ENCODE measurements at regions not wholly inside any gene's neighbourhood (a gene's known extent, or its start where the extent isn't known, plus 50 kb on each side); places are given as distances from the start of the nearest gene placed in this dataset.
"Not testable (repeated sequence)": the region's sequence is repeated elsewhere in the genome, so short reads cannot be mapped to it uniquely, and the experiment has no call there.

GRCh38 chr6:80793411-80793810, 686.9 kb downstream of the BCKDHB start:
- Histone ChIP-seq H3K27me3 (ENCODE audit: insufficient read depth, low read length) (no peaks in the 10 kb centered on the region), H3K36me3 (ENCODE audit: insufficient read depth, low read length) (no peaks in the 10 kb centered on the region), H3K27ac (ENCODE audit: low read depth, low read length, poor library complexity, severe bottlenecking) (no peak overlapping the region), H3K9ac (ENCODE audit: low read length) (no peak overlapping the region), H4K20me1 (ENCODE audit: insufficient read depth, low read length) (no peaks in the 10 kb centered on the region), H3K9me3 (ENCODE audit: low read length) (no peaks in the 10 kb centered on the region), H3K4me2 (ENCODE audit: low read length) (no peak overlapping the region), H3F3A (ENCODE audit: insufficient read depth, low read length) (no peaks in the 10 kb centered on the region), H3K79me2 (ENCODE audit: insufficient read depth, low read length) (no peaks in the 10 kb centered on the region), H2AFZ (ENCODE audit: low read length) (no peak overlapping the region), H3K4me3 (ENCODE audit: low read depth, low read length, poor library complexity, severe bottlenecking) (no peak overlapping the region), H3K4me1 (ENCODE audit: insufficient read depth, low read length, severe bottlenecking) (no peaks in the 10 kb centered on the region), H3K9me2 (ENCODE audit: low read depth, low read length) (no peaks in the 10 kb centered on the region)
- TF ChIP-seq CTCF (IDR thresholded peaks at IDR 0.05; ENCODE audit: low read length) (no peak), EZH2 (IDR thresholded peaks at IDR 0.05; ENCODE audit: borderline replicate concordance, low read length) (no peak)

GRCh38 chr6:80792151-80792550, 685.7 kb downstream of the BCKDHB start:
- H3K79me2 ChIP-seq (ENCODE audit: insufficient read depth, low read length) = no peaks in the 10 kb centered on the region
- no peaks in the 10 kb centered on the region for H3K9me3 ChIP-seq (ENCODE audit: low read length)
- no peak overlapping the region for H3K9ac ChIP-seq (ENCODE audit: low read length)
- no peaks in the 10 kb centered on the region for H3K27me3 ChIP-seq (ENCODE audit: insufficient read depth, low read length)
- H3K4me2 ChIP-seq (ENCODE audit: low read length) = no peak overlapping the region
- H3K4me1 ChIP-seq (ENCODE audit: insufficient read depth, low read length, severe bottlenecking) = no peaks in the 10 kb centered on the region
- H3K27ac ChIP-seq (ENCODE audit: low read depth, low read length, poor library complexity, severe bottlenecking) = no peak overlapping the region
- no peak for TF ChIP-seq EZH2 (IDR thresholded peaks at IDR 0.05; ENCODE audit: borderline replicate concordance, low read length)
- no peak for TF ChIP-seq CTCF (IDR thresholded peaks at IDR 0.05; ENCODE audit: low read length)
- no peaks in the 10 kb centered on the region for H3K36me3 ChIP-seq (ENCODE audit: insufficient read depth, low read length)
- no peaks in the 10 kb centered on the region for H3F3A ChIP-seq (ENCODE audit: insufficient read depth, low read length)
- no peak overlapping the region for H2AFZ ChIP-seq (ENCODE audit: low read length)
- H3K9me2 ChIP-seq (ENCODE audit: low read depth, low read length) = no peaks in the 10 kb centered on the region
- H3K4me3 ChIP-seq (ENCODE audit: low read depth, low read length, poor library complexity, severe bottlenecking) = no peak overlapping the region
- no peaks in the 10 kb centered on the region for H4K20me1 ChIP-seq (ENCODE audit: insufficient read depth, low read length)

GRCh38 chr6:80789912-80790570, 683.6 kb downstream of the BCKDHB start:
- Histone ChIP-seq H3K9me3 (ENCODE audit: low read length) (no peaks in the 10 kb centered on the region), H4K20me1 (ENCODE audit: insufficient read depth, low read length) (no peaks in the 10 kb centered on the region), H3K9ac (ENCODE audit: low read length) (no peak overlapping the region), H3F3A (ENCODE audit: insufficient read depth, low read length) (no peaks in the 10 kb centered on the region), H3K36me3 (ENCODE audit: insufficient read depth, low read length) (no peaks in the 10 kb centered on the region), H3K27ac (ENCODE audit: low read depth, low read length, poor library complexity, severe bottlenecking) (no peak overlapping the region), H3K27me3 (ENCODE audit: insufficient read depth, low read length) (no peaks in the 10 kb centered on the region), H3K4me2 (ENCODE audit: low read length) (no peak overlapping the region), H3K9me2 (ENCODE audit: low read depth, low read length) (no peaks in the 10 kb centered on the region), H3K79me2 (ENCODE audit: insufficient read depth, low read length) (no peaks in the 10 kb centered on the region), H3K4me1 (ENCODE audit: insufficient read depth, low read length, severe bottlenecking) (no peaks in the 10 kb centered on the region), H2AFZ (ENCODE audit: low read length) (no peak overlapping the region), H3K4me3 (ENCODE audit: low read depth, low read length, poor library complexity, severe bottlenecking) (no peak overlapping the region)
- TF ChIP-seq CTCF (IDR thresholded peaks at IDR 0.05; ENCODE audit: low read length) (no peak), EZH2 (IDR thresholded peaks at IDR 0.05; ENCODE audit: borderline replicate concordance, low read length) (no peak)

- H3F3A ChIP-seq (ENCODE audit: insufficient read depth, low read length); H2AFZ ChIP-seq (ENCODE audit: low read length); H3K9me3 ChIP-seq (ENCODE audit: low read length); H3K27ac ChIP-seq (ENCODE audit: low read depth, low read length, poor library complexity, severe bottlenecking); H3K4me2 ChIP-seq (ENCODE audit: low read length); H3K4me1 ChIP-seq (ENCODE audit: insufficient read depth, low read length, severe bottlenecking); H4K20me1 ChIP-seq (ENCODE audit: insufficient read depth, low read length); H3K36me3 ChIP-seq (ENCODE audit: insufficient read depth, low read length); H3K79me2 ChIP-seq (ENCODE audit: insufficient read depth, low read length); H3K9ac ChIP-seq (ENCODE audit: low read length); H3K9me2 ChIP-seq (ENCODE audit: low read depth, low read length); H3K27me3 ChIP-seq (ENCODE audit: insufficient read depth, low read length); H3K4me3 ChIP-seq (ENCODE audit: low read depth, low read length, poor library complexity, severe bottlenecking): not testable (repeated sequence)
Observed at GRCh38 chr6:80783271-80783670, 676.8 kb downstream of the BCKDHB start.

Measured in OCI-LY1 (cell line).